Spleen (tissue), 7 donors: ENCODE measurements at regions not wholly inside any gene's neighbourhood (a gene's known extent, or its start where the extent isn't known, plus 50 kb on each side); places are given as distances from the start of the nearest gene placed in this dataset.

Experiments
- POLR2AphosphoS5 ChIP-seq, 3 donors: sonication (generic); formaldehyde crosslinking; IDR thresholded peaks; one replicate each; pipeline ENCODE4 v1.5.1; 2017; ENCODE audit warnings: antibody characterized with exemption in 3 of 3
- TF ChIP-seq, protein P1 (sequence below), 11 experiments: fragments of 200-600 bp in 7 of 11; fragments of 450-650 bp in 4 of 11; sonication (generic) in 4 of 11; IDR thresholded peaks in 8 of 11; conservative IDR thresholded peaks in 3 of 11; 1 replicate in 7 of 11; 2 replicates in 4 of 11; pipeline versions ENCODE4 v1.4.0 to v1.8.0; 2016 to 2021; ENCODE audit warnings: antibody characterized with exemption in 11 of 11, inconsistent platforms in 4 of 11, mild to moderate bottlenecking in 1 of 11
- donor health status: DM: no; HTN: no; CAD: no; lungs with moderate emphysema.
- donor health status: DM: no; HTN: no; CAD: no.
- donor health status: DM: no; HTN: no; CAD: no.

DNA sequence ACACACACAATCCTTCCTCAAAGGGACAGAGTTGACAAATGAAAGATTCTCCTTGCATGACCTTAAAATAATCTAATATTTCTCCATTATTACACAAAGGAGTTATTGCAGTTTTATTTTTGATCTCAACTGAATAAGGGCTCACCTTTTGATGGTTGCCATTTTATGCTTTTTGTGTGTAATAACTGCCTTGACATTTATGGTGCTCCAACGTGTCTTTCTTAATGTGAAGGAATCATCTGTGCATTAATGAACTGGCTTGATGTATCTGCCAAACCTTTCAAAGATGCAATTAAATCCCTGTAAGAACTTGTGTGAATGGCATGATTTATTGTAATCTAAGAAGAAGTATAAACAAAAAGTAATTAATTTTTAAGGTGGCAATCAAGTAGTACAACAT lies 1519.8 kb upstream of the CDH9 start:
- TF ChIP-seq, protein P1, sequence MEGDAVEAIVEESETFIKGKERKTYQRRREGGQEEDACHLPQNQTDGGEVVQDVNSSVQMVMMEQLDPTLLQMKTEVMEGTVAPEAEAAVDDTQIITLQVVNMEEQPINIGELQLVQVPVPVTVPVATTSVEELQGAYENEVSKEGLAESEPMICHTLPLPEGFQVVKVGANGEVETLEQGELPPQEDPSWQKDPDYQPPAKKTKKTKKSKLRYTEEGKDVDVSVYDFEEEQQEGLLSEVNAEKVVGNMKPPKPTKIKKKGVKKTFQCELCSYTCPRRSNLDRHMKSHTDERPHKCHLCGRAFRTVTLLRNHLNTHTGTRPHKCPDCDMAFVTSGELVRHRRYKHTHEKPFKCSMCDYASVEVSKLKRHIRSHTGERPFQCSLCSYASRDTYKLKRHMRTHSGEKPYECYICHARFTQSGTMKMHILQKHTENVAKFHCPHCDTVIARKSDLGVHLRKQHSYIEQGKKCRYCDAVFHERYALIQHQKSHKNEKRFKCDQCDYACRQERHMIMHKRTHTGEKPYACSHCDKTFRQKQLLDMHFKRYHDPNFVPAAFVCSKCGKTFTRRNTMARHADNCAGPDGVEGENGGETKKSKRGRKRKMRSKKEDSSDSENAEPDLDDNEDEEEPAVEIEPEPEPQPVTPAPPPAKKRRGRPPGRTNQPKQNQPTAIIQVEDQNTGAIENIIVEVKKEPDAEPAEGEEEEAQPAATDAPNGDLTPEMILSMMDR (IDR thresholded peaks at IDR 0.05 in 8 of 11, conservative IDR thresholded peaks at IDR 0.05 in 3 of 11) = no peak
- TF ChIP-seq POLR2AphosphoS5 (IDR thresholded peaks at IDR 0.05) = no peak
